Midbrain (tissue), 1 donor: ENCODE measurements at regions not wholly inside any gene's neighbourhood (a gene's known extent, or its start where the extent isn't known, plus 50 kb on each side); places are given as distances from the start of the nearest gene placed in this dataset.
A peak's percentile ranks its signal among the peaks of the same experiment; 100 is the strongest.

Experiments
- DNase-seq: peaks from one replicate; lab custom pipeline; 2025; lab: John Stamatoyannopoulos, UW

- no peak for DNase-seq
Measured at GRCh38 chr4:54915276-54915675, 210.1 kb downstream of the KDR start.

DNA sequence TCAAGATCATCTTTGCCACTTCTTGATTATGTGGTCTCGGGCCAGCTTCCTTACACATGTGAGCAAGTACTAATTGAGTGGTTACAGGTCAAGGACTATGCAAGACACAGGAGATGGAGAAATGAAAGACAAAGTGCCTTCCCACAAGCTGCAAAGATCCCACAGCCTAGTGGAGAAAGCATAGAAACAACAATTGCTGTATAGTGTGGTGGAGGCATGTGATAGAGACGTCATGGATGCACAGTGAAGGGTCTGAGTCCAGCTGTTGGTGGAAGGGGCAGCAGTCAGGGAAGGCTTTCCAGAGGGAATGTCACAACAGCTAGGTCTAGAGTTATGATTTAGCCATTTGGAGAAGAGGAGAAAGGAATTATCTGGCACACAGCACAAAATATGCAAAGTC lies 210.6 kb downstream of the KDR start:
- DNase-seq = no peak

DNA sequence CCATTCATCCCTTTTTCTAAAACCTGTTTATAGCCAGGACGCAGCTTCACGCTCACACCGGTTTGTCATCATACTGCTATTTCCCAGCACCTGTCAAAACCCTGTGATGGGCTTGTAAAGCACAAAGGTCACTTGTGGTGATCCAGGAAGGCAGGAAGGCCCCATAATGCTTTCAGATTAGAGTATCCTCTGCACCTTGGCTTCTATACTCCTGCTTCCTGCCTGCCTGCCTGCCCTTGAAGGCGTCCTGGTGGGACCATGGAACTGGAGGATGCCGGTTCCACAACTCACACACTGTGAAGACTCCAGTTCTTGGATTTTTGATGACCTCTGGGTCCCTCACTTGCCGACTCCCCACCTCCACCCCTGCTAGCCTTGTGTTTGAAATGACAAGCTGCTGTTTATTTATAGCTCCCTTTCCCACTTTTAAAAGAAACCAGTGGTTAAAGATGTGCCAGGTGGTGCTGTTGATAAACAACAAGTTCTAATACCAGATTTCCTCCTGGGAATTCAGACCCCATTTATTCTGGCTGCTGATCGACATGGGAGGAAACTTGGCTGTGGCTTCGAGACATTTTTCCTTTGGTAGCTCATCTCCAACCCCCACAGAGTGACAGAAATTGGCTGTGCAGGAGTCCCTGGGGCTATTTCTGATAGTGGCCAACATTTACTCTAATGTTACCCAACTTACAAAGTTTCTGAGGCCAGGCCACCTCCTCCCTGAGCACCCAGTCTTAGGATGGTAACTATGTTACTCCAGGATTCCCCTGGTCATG lies 211.5 kb downstream of the KDR start:
- DNase-seq = no peak

DNA sequence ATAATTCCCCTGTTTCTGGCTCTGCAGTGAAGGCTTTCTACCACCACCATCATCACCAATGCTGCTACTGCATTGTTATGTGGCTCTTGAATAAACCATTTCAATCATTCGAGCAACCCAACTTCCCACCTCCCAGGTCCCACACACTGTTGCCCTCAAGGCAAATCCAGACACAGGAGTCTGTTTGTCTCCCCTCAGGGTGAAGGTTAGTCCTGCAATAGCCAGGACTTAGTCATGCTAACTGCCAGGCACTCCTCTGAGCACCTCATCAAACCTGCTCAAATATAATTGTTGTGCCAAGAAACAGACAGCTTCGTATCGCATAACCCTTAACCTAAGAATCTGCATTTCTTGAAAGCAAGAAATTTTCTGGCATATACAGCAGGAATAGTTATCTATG lies 213.2 kb downstream of the KDR start:
- DNase-seq = no peak

- no peak for DNase-seq
Measured at GRCh38 chr4:54909961-54910360, 215.4 kb downstream of the KDR start.

DNA sequence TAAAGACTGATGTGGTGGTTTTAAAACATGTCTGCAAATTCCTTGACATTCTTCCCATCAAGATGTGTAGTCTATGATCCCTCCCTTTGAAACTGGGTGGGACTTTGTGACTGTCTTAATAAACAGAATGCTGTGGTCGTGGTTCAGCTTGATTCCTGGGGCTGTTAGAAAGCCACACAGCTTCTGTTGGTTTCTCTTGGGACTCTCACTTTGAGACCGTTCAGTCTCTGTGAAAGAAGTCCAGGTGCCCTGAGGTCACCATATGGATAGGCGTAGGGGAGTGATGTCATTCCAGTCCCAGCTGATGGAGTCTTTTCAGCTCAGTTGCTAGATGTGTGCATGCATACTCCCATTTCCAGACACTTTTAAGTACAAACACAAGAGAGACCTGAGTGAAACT lies 216.6 kb downstream of the KDR start:
- DNase-seq = no peak

- DNase-seq = no peak
Measured at GRCh38 chr4:54904953-54905352, 220.4 kb downstream of the KDR start.

- no peak for DNase-seq
Measured at GRCh38 chr4:54902976-54903375, 222.4 kb downstream of the KDR start.

DNA sequence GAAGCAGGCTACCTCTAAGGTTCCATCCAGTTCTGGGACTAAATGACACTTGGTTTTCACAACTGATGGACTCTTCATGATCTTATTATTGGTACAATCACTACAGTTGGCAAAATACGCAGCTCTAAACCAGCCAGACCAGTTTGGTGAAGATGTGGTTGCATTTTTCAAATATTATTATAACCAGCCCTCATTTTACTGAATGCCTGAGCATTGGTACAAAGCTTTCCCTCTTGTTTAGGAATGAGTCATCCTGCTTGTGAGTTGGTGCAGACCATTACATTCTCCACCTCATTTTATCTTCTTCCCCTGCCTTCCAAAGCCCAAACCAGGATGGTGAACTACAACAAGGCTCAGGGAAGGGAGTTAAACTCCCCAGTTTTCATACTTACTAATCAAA lies 223.1 kb downstream of the KDR start:
- DNase-seq = no peak

DNA sequence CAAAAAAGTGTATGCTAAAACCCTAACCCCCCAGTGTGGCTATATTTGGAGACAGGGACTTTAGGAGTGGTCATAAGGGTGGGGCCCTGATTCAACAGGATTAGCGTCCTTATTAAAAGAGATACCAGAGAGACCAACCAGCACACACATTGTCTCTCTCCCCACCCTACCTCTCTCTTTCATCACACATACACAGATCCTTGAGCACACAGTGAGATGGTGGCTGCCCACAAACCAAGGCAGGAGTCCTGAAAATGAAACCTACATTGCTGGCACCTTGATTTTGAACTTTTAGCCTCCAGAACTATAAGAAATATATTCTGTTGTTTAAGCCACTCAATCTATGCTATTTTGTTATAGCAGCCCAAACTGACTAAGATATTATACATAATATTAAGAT lies 224.2 kb downstream of the KDR start:
- no peak for DNase-seq

DNA sequence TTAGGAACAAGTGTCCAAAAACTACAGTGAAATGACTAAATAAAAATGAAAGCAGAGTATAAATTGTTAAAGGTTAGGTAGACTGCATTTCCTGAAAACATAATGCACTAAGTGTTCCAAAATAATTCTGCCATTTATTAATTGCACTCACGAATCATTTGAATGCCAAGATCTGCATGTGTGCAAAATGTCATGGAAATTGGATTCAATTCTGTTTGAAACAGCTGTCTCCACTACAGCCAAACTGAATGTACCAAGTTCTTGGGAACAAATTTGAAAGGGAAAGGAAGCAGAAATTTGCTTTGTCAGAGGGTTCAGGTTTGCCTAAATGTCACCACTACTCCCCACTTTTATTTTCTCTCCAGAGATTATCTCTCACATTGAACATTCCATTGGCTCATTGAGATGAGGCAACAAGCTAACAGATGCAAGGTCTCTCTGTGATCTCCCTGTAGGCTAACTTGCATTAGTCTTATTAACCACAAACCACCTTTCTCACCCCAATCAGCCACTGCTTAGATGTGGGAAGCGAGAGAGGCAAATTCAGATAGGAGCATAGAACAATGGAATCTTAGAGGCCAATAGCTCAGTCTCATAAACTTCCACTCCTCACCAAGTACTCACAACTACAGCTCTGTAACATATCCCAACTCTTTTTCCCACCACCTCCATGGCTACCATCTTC lies 226.6 kb downstream of the KDR start:
- DNase-seq = no peak

- DNase-seq = no peak
Measured at GRCh38 chr4:54898056-54898562, 227.3 kb downstream of the KDR start.

DNA sequence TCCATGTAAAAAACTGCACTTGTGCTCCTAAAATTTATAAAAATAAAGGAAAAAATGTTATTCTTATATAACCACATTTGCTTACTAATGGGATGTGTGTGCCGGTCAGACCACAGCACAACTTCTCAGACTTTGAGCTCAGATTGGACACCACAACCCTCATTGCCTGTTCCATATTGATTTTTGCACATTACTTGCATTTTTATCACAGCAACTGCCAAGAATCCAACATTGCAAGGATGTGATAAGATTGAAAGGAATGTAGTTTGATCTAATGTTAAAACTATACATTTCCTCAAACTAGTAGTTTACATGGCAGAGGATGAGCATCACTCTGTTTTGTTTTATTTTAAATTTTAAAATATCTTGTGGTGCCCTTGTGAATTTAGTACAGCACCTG lies 227.8 kb downstream of the KDR start:
- no peak for DNase-seq

- DNase-seq = no peak
Measured at GRCh38 chr4:54882616-54883015, 224.9 kb downstream of the KIT start.

DNA sequence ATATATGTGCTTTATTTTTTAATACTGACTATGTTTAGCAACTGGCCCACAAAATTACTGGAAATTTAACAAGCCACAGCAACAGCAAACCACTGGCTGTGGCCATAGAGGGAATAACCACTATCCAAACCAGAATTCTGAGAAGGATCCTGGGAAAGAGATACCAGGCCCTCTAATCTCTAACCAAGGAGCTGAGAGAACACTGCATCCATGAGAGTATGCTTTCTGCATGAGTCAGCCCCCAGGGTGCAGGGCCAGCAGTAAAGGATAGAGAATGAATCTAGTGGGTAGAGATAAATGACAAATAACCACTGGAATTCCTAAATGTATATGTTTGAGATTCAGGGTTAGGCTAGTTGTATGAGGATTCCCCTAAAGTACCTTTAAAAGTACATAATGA lies 221.8 kb downstream of the KIT start:
- DNase-seq = no peak

DNA sequence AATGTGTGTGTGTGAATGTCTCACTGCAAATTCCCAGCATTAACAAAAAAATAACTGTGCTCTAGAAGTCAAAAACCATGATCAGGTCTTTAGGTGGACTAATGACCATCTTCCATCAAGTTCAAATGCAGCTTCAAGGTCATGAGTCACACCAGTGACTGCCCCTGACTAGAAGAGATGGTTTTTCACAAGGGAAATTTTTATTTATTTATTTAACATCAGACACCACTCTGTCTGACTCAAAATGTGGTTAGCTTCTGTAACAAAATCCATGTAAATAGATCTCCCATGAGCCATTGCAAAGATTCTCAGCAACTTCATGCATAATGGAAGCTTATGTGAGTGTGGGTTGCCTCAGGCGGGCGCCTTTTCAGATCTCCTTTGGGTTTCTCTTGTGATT lies 219.2 kb downstream of the KIT start:
- no peak for DNase-seq

GRCh38 chr4:54872261-54872660 lies 214.5 kb downstream of the KIT start:
- DNase-seq = no peak

GRCh38 chr4:54863571-54864255 lies 206.0 kb downstream of the KIT start:
- no peak for DNase-seq

DNA sequence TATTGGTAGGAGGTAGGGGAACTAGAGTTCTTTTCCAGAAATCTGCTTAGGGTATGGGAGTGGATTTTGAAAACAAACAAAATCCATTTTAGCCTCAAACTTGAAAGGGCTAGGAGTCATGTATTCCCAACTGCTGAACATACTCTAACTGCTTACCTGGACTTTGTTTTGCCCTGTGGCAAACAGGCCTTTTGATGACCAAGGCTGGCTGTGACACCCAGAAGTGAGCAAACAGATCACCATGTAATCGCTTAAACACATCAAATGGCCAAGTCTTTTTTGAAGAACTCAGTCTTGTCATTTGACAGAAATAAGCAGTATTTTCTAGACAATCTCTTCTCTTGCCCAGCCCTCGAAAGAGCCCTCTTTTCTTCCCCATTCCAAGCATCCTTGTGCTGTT lies 203.4 kb downstream of the KIT start:
- no peak for DNase-seq

DNA sequence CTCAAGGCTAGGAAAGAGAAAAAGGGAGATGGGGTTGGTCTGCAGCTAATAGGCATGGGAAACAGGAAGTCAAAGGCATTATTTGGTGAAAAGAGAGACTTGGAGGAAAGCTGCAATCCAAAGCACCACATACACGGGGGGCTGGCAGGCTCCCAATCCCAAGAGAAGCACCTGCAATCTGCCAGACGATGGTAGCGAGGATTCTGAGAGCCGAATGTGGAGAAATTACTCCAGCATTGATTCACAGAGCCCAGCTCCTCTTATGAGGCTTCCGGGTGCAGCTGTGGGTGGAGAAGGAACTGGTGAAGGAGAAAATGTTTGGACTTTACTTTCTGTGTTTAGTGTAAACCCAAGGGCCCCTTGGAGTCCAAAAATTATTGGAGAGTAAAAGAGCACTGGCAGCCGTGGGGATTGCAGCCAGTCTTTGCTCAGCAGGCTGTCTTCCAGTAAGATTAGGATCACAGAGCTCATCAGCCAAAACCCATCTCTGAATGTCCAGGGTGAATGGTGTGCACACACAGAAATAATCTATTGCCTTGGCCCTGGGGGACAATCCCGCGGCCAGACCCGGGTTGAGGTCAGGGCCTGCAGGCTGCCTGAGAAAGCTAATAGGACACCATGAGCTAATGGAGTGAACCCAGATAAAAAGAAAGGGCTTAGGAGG lies 197.6 kb downstream of the KIT start:
- DNase-seq = no peak

DNA sequence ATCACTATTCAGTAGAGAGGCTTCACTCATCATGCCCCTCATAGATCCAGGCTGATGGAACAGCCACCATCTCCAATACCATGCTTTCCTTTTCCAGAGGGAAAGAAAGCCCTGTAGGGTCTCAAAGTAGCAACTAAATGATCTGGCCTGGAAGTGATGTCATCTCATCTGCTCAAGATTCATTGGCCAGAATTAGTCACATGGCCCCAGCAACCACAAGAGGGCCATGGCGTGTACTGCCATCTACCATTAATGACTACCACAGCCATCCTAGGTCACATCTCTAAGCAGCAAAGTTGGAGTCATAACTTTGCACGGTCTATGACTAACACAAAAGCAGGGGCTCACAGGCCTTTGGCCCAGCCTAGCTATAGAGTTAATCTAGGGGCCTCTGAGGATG lies 194.8 kb downstream of the KIT start:
- no peak for DNase-seq

DNA sequence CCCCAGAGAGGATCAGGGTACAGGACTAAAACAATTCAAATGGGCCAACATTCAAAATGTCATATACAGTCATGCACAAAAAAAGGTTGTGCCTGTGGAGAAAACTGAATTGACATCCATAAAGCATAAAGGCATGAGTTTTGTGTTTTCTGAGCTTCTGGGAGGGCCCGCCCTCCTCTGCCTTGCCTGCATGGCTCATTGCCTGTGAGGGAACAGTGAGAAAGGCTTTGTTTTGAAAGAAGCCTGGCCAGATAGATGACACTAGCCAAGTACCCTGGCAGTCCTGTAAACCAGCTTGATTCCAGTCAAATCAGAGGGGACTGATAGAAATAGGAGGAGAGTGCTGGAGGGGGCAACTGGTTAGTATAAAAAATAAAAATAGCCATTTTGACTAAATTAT lies 194.3 kb downstream of the KIT start:
- DNase-seq = peak; percentile 38

GRCh38 chr4:54844911-54845310 lies 187.2 kb downstream of the KIT start:
- no peak for DNase-seq
